Fibroblast of skin of right biceps (primary cell): ENCODE measurements at regions not wholly inside any gene's neighbourhood (a gene's known extent, or its start where the extent isn't known, plus 50 kb on each side); places are given as distances from the start of the nearest gene placed in this dataset.
A peak's percentile ranks its signal among the peaks of the same experiment; 100 is the strongest.
"Not testable (repeated sequence)": the region's sequence is repeated elsewhere in the genome, so short reads cannot be mapped to it uniquely, and the experiment has no call there.

Source experiments
- DNase-seq: peaks from one replicate; pipeline ENCODE4 v3.0.0-alpha.2; 2013

DNA sequence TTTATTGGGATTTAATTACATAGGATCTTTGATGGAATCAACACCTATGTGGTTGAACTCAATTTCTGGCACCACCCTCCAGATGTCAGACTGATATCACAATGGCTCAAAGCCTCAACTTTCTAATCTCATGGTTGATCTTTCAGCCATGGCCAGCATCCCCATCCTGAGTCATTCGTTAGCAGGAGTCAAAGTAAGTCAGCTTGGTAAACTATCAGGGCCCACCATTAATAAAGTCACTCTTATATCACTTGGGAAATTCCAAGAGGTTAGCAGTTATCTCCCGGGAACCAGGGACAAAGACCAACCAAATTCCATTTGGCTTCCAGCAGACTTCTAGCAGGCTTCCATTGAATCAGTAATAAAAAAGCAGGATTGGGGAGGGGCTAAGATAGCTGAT is 50.7 kb upstream of the TNFSF4 start:
- peak; percentile 31 for DNase-seq

DNA sequence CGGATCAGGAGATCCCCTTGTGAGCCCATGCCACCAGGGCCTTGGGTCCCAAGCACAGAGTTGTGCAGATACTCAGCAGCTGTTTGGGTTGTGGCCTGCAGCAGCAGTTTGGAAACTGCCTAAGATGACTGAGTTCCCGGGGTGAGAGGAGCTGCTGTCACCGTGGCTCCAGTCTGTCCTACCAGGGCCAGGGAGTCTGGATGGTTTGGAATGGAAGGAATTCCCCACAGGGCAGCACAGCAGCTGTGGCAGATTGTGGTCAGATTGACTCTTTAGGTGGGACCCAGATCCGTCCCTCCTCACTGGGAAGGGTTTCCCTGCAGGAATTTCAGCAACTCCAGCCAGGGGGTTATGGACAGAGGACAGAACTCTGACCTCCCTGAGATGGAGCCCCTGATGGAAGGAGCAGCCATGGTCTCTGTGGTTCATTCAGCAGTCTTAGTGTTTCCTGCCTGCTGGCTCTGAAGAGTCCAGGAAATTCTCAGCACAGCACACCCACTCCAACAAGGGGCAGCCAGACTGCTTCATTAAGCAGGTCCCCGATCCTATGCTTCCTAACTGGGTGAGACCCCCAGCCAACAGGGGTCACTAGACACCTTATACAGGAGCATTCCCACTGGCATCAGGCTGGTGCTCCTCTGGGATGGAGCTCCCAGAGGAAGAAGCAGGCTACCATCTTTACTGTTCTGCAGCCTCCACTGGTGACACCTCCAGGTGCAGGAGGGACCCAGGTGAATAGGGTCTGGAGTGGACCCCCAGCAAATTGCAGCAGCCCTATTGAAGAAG is 51.5 kb upstream of the TNFSF4 start:
- DNase-seq: peak; percentile 35

DNA sequence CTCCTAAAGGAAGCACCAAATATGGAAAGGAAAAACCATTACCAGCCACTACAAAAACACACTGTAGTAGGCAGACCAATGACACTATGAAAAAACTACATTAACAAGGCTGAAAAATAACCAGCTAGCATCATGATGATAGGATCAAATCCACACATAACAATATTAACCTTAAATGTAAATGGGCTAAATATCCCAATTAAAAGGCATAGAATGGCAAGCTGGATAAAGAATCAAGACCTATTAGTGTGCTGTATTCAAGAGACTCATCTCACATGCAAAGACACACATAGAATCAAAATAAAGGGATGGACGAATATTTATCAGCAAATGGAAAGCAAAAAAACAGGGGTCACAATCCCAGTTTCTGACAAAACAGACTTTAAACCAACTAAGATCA is 53.2 kb upstream of the TNFSF4 start:
- not testable (repeated sequence) for DNase-seq

DNA sequence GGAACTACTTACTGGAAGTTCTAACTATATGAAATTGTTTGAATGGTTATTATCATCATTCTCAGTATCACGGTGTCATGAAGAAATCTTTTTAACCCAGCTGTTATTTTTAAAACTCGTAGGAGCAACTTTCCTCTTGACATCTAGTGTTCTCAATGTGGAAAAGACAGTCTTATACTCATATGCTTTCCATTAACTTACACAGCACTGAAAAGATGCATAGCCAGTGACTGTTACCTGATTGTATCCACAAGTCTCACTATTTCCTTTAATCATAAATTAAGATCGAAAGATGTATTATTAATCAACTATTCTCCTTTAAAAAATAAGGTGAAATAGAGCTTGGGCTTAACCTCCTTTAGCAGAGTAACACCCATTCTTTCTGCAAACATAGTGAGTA is 59.7 kb upstream of the TNFSF4 start:
- peak; percentile 42 for DNase-seq

DNA sequence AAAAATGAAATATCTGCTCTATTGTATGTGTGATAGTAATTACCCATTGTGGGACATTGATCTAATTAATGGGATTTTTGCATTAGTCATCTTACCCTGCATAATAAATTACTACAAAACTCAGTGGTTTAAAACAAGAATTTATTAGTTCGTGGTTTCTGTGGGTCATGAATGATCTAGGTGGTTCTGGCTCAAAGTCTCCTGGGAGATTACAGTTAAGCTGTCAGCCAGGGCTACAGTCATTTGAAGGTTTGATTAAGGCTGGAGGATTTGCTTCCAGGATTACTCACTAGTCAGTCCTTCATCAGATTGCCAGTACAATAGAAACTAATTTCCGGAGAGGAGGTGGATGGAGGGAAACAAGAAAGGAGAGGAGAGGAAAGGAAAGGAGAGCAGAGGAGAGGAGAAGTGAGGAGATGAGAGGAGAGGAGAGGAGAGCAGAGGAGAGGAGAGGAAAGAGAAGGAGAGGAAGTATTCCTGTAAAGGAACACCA is 60.4 kb upstream of the TNFSF4 start:
- peak; percentile 93 for DNase-seq

DNA sequence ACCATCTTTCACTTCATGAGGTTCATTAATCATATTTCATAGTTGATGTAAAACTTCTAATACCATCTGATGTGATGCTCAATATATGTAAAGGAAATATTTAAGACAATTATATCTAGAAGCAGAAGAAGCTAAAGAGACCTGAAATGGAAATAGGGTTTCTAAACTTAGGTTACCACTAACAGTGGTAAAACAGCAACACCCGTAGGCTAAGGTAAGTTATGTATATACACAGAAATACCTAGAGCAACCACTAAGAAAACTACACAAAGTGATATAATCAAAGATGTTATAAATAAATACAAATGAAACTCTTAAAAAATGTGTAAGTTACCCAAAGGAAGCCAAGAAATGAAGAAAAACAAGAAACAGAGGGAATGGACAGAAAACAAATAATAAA is 61.1 kb upstream of the TNFSF4 start:
- no peak for DNase-seq

DNA sequence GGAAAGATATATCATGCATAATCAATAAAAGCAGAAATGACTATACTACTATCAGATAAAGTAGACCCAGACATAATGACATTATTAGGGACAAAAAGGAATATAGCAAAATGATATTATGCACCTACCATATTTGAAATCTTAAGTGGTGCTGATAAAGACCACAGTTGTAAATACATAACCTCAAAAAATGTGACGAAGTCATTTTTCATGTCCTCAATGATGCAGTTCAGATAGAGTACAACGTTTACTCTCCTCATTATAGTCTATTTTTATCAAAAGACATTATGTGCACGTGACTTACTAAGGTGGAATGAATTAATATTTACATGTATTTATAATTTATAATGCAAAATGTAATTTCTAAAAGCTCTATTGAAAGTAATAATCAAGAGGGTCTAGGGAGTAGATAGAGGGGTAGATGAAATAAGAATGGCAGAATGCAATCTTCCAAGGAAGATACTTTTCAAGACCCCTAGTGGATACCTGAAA is 61.7 kb upstream of the TNFSF4 start:
- DNase-seq: peak; percentile 26

DNA sequence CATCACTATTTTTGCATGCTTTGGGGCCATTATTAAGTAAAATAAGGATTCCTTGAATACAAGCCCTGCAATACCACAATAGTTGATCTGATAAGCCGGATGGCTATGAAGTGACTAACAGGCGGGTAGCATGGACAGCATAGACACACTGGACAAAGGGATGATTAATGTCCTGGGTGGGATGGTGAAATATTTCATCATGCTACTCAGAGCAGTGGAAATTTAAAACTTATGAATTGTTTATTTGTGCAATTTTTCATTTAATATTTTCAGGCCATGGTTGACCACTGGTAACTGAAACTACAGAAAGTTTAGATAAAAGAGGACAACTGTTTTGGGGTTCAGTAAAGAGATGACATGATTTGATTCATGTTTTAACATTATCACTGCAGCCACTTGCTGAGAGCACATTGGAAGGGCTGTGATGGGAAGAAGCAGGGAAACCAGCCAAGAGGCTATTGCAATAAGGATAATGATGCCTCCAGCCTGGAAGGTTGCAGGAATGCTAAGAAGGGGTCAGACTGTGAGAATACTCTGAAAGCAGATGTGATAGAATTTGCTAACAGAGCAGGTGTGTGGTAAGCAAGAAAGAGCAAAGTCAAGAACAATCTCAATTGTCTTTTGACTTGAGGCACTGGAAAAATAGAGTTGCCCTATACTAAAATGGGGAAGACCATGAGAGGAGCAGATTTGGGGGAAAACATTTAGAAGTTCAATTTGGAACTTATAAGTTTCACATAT is 62.5 kb upstream of the TNFSF4 start:
- DNase-seq: peak; percentile 92

DNA sequence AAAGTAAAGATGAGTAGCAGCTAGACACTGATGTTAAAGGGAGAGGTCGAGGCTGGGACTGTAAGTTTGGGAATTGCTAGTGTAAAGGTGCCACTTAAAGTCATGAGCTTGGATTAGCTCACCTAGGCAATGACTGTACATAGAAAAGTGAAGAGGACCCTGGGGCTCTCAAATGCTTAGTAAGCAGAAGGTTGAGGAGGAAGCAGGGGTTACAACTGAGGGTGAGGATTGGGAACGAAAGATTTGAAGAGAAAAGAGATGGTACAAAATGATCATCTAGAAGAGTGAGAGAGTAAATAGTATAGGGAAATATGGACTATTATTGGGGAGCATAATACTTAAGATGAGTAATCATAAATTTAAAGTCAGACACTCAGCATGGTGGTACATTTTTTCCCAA is 63.1 kb upstream of the TNFSF4 start:
- no peak for DNase-seq

DNA sequence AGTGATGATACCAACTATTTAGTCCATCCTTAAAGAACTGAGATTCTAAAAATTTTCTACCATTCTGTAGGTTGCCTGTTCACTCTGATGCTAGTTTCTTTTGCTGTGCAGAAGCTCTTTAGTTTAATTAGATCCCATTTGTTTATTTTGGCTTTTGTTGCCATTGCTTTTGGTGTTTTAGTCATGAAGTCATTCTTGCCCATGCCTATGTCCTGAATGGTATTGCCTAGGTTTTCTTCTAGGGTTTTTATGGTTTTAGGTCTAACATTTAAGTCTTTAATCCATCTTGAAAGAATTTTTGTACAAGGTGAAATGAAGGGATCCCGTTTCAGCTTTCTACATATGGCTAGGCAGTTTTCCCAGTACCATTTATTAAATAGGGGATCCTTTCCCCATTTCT is 63.9 kb upstream of the TNFSF4 start:
- DNase-seq: not testable (repeated sequence)

DNA sequence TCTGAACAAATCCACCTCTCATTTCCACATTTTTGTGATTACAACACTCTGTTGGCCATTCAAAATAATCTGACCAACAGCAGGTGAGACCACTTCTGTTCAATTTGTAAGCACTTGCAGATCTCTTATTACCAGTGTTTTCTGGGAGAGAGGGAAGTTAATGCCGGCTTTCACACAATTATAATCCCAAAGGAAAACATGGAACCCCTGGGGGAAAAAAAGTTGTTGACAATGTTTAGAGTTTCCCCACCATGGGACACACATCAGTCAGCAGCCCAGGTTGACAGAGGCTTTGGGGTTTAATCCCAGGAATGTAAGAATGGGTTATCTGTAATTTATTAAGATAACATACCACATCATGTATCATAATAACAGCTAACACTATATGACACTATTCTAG is 68.4 kb upstream of the TNFSF4 start:
- DNase-seq: no peak

DNA sequence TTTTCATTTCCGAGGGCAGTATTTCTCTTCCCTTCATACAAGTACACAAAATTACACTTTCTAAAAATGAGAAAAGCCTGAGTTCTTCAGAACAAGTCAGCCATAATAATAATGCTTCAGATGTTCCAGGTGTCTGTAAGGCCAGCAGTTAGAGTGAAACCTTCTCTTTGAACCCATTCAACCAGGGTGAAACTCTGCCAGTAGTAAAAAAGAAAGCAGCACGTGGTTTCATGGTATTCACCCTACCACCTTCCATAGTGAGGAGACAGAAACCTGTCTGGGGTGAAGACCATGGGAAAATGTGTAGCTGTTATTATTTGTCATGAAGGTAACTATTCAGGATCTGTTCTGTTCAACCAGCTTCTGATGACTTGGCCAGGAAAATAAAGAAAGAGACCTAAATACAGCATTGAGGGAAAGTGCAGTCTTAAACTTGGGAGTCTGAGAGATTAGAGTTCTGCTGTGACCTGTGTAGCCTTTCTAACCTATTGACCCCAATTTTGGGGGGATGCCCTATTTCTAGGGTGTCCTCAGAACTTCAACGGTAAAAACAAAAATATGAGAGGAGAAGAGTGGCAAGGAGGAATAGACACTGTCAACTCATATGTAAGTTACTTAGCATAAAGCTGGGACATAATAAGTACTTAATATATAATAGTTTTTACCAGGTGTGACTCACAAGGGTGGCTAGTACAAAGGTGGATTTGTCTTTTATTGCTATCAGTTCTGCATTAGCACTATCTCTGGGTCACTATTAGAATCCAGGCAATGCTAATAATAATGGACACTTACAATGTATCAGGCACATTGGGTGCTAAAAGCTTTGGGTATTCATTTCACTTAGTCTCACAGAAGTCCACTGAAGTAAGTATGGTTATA is 70.0 kb upstream of the TNFSF4 start:
- DNase-seq: no peak

DNA sequence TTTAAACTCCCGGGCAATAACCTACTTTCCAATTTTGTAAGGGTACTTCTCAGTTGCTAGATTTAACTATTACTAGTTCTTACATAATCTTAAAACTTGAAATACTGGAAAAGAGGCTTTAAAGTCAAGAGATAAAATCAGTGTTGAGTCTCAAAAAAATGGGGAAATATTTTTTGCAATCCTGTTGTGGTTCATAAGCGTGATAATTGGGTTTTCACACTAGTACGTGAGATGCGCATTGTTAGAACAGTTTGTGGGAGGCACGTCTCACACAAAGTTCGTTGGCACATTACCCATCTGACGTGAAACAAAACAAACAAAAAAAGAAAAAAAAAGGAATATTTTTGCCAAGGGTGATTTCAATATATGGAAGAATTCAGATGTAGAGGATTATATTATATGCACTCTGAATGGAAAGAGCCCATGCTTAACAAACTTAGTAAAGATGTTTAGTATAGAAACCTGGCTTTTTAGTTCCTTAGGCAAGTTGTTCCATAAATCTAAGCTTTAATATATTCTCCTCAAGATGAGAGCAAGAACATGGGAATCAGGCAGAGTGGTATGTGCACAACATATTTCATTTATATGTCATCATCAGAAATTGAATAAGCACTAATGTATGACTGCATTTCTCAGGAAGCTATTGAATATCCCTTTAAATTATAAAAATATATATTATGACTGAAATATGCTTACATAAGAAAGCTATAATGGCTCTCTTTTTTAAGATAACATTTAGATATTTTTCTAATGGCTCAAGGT is 73.9 kb upstream of the TNFSF4 start:
- DNase-seq: peak; percentile 50

DNA sequence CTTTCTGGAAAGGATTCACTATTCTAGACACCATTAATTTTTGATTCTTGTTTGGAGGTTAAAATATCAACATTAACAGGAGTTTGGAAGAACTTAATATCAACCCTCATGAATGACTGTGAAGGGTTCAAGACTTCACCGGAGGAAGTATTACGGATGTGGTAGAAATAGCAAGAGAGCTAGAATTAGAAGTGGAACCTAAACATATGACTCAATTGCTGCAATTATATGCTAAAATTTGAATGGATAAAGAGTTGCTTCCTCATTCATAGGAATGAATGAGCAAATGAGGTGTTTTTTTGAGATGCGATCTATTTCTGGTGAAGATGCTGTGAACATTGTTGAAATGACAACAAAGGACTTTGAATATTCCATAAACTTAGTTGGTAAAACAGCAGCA is 77.9 kb upstream of the TNFSF4 start:
- no peak for DNase-seq

DNA sequence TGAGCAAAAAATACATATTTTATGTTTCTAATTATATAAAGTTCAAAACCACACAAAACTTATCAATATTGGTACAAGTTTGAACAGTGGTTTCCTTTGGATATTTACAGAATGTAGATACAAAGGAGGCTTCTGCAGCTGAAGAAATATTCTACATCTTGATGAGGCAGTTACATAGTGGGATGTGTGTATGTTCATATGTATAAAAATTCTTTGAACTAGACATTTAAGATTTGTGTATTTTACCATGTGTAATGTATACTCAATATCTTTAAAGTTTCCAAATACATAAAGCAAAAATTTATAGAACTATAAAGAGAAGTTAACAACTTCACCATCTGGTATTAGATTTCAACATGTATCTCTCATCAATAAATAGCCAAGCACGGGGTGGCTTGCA is 80.7 kb upstream of the TNFSF4 start:
- DNase-seq: no peak

DNA sequence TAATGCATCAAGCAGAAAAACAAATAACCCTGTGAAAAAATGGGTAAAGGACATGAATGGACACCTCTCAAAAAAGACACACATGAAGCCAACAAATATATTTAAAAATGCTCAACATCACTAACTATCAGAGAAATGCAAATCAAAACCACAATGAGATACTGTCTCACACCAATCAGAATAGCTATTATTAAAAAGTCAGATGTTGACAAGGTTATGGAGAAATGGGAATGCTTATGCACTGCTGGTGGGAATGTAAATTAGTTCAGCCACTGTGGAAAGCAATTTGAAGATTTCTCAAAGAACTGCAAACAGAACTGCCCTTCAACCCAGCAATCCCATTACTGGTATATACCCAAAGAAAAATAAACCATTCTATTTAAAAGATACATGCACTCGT is 86.6 kb upstream of the TNFSF4 start:
- DNase-seq: no peak

DNA sequence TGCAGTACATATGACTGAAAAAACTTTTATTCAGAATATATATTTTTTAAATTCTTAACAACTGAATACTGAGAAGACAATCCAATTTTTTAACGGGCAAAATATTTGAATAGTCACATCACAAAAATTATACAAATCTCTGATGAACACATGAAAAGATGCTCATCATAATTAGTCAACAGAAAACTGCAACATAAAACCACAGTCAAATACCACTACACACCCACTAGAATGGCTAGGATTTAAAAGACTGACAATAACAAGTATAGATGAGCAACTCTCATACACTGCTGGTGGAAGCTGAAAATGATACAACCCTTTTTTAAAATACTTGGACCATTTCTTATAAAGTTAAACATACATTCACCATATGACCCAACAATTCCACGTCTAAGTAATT is 87.7 kb upstream of the TNFSF4 start:
- peak; percentile 52 for DNase-seq

DNA sequence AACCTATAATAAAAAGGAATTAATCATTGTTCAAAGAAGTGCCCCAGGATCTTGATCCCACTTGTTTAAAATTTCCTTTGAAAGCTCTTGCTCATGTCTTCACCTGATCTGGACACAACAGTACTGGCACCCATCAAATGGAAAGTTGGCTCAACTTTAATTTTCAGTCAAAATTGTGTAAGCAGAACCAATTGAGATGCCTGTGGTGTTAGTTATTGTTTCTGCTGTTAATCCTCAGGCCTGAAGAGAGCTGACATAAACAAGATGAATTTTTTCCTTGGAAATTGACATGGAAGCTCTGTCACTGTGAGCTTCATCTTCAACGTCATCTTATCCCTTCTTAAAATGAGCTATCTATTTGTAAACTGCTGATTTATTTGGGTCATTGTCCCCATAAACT is 88.3 kb upstream of the TNFSF4 start:
- DNase-seq: peak; percentile 11

DNA sequence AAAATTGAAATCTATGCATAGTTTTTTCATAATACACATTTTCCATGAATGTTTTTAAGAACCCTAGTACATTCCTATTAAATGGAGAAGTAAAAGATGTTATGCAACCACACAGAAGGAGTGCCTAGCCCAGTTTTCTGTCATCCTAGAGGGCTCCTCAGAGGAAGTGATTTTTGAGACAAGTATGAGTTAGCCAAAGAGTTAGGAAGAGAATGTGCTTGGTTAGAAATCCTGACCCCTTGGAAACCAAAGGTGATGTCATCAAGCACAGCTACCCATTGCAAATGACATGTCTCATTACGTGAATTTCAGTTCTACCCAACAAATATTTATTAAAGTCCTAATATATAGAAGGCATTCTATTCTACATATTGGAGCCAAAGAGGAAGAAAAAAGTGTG is 88.9 kb upstream of the TNFSF4 start:
- peak; percentile 39 for DNase-seq

DNA sequence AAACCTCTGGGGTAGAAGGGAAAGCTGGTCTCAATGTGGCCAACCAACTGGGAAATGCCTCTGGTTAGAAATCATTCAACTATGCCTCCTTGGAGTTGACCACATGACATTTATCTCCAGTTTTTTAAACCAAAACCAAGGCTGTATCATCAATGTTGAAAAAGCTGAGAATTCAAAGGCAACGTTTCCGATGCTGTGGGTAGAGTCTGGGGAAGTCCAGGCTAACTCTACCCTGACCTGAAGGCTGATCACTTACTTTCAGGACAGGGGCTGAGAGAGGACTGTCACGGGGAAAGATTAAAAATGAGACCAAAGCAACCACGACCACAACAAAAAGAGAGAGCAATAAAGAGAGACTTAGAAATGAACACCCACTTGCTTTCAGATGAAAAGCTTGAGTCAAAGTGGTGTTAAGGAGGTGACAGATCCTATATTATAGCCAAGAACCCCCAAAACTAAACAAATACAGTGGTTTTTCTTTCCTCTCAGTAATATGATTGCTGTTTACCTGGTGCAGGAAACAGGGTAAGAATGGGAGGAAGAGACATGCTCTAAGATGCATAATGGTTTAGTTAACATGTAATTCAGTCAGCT is 90.8 kb upstream of the TNFSF4 start:
- no peak for DNase-seq

DNA sequence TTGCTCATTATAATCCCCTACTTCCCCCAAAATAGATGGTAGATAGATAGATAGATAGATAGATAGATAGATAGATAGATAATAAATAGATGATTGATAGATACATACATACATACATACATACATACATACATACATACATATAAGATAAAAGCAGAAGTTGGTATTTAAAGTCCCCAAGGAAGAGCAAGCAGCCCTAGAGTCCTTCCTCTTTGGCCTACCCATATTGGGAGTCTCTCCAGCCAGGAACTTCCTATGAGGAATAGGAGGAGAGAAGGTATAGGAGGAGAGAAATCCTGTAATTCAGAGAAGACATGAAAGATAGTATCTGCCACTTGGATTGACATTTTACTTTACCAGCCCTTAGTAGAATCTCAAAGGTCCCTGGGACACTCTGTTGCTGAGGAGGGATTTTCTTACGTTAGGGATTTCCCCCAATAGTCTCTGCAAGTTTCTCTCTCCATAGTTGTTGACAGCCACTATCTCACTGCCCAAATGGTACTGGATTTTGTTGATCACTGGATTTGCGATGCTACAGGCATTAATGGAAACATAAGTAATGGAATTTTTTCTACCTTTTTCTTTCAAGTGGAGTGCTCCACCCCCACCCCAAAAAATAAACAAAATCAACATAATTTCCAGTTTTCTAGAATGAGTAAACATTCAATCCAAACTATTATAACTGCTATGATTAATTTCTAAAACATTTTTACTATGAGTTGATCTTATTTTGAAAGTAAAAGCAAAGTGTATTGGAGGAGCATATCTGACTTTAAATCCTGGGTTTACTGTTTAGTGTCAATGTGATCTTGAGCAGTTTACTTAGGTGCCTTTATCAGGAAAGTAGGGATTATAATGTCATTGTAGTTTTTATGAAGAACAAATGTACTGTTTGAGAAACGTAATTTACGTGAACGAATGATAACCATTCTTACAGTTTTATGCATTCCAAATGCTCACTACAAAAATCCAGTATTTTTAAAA is 93.2 kb upstream of the TNFSF4 start:
- no peak for DNase-seq
